Stimulated activated CD4-positive, alpha-beta T cell treated with anti-CD3 and anti-CD28 coated beads, Interleukin-4, amount 100 ng/mL, for 24 hours (primary cell): ENCODE measurements at regions not wholly inside any gene's neighbourhood (a gene's known extent, or its start where the extent isn't known, plus 50 kb on each side); places are given as distances from the start of the nearest gene placed in this dataset.

ENCODE experiments used
- DNase-seq: peaks from one replicate; pipeline ENCODE4 v3.0.0-alpha.2; 2020

DNA sequence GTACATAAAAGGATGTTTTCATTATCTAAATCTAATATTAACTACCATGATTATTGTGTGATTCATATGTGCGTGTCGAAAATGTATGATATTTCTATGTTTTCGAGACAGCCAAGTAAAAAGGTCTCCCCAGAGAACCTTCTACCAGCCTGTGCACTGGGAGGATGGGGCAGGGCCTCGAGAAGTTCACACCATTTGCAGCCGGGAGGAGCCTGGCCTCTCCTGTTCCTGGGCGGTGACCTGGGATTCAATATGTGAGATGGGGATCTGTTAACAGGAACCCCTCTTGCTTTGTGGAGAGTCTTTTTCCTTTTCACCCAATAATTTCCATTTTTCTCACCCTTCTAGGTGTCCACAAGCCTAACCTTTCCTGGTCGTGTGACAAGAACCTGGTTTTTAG is 189.3 kb downstream of the IPO8 start:
- no peak for DNase-seq

DNA sequence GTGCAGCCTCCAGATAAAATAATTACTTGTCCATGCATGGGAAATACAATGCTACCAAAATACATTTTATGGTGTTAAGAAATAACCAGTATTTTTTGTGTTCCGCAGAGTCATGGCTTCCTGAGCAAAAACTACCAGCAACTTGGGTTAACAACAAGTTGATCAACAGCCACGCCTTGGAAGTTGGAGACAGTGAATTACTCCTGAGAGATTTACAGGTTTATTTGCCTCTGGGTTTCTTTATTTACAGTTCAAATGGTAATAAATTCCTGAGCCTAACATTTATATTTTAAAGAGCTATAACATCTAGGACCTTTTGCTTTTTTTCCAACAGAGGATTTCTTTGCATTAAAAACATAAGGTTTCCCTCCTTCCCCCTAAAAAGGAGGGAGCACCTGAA is 194.0 kb downstream of the IPO8 start:
- no peak for DNase-seq

DNA sequence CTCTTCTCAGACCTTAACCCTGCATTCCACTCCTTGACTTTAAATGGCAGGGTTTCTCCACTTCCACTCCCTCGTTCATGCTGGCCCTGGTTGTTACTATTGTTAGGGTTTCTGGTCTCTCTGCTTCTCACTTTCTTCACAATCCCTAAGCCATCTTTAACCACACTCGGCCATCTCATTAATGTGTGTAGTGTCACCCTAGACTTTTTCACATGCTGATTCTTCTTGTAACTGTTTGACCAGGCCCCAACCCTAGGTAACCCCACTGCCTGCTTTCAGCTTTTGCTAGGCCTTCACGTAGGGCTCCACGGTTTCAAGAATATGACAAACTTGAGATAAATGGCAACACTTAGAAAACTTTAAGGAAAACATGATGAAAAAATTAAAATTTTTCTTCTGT is 195.1 kb downstream of the IPO8 start:
- DNase-seq, result no peak

DNA sequence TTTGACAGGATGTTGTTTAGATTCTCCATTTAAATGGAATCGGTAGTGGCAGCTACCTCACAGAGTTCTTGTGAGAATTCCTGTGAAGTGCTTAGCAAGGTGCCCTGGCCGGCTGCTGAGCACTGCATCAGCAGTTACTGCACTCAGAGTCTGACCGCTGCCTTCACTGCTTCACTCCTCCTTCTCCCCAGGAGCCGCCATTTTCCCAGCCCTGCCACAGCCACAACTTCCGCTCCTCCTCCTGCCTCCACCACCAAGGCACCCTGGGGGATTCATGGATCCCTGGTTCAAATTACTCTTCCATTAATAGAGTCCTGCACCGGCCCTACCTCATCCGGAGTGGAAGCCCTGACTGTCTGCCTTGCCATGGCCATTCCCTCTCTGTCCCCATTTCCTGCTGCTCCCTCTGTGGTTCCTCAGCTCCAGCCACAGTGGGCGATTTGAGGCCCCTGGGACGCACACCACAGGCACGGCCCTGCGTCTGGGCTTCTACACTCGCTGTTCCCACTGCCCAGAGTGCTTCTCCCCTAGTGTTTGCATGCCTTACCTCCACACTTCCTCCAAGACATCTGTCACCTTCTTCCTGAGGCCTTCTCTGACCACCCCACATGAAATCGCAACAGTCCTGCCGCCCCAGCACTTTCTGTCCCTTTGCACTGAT is 210.3 kb downstream of the IPO8 start:
- DNase-seq, result no peak

GRCh38 chr12:30484658-30485057 is 211.0 kb downstream of the IPO8 start:
- DNase-seq, result no peak

- DNase-seq, result no peak
Measured at GRCh38 chr12:30482650-30483049, 213.0 kb downstream of the IPO8 start.

DNA sequence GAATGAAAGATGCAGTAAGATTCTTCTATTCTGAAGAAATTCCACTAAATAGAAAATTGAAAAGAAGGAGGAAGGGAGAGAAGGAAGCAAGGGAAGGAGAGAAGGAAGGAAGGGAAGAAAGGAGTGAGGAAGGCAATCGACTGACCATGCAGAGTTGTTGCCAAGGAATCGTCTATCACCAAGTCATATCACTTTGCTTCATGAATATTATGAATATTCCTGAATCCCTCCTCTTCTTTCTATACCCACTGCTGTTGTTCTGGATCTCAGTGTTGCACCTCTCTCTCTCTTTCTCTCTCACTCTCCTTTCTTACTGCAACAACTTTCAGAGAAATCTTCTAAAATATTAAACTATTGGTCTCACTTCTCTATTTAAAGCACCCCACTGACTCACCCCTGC is 222.4 kb downstream of the IPO8 start:
- DNase-seq, result no peak

DNA sequence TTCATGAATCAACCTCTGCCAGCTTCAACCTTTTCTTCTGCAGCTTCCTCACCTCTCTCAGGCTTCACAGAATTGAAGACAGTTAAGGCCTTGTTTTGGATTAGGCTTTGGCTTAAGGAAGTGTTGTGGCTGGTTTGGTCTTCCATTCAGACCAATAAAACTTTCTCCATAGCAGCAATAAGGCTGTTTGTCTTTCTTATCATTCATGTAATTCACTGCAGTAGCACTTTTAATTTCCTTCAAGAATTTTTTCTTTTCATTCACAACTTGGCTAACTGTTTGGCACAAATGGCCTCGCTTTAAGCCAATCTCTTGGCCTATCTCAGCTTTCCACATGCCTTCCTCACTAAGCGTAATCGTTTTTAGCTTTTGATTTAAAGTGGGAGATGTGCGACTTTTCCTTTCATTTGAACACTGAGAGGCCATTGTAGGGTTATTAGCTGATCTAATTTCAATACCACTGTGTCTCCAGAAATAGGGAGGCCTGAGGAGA is 229.5 kb downstream of the IPO8 start:
- no peak for DNase-seq

- no peak for DNase-seq
Measured at GRCh38 chr12:30463636-30464035, 232.0 kb downstream of the IPO8 start.

GRCh38 chr12:30462249-30462648 is 233.4 kb downstream of the IPO8 start:
- no peak for DNase-seq

DNA sequence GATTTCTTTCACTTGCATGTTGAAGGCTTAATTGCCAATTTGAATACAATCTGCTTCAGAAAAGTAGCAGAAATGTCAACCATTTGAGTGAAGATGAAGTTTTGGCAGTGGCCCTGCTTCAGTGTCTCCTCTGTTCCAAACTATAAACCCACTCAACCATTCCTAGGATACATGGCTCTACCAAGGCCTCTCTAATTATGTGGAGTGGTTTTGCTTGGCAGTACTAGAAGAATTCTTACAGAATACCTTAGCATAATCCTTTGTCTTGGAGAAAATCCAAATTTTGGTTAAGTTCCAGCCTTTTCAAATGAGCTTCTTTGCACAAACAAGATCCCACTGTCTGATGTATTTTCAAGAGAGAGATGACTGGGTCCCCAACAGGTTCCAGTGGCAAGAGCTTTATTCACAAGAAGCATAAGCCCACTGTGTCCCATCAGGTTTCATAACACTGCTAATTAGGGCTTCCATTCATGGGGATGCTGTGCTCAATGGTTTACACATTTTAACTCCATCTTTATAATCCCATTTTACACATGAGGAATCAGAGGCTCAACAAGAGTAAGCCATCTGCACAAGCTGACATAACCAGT is 234.5 kb downstream of the IPO8 start:
- no peak for DNase-seq

GRCh38 chr12:30458453-30458852 is 237.2 kb downstream of the IPO8 start:
- DNase-seq, result no peak

- DNase-seq, result no peak
Measured at GRCh38 chr12:30457621-30458289, 237.9 kb downstream of the IPO8 start.

DNA sequence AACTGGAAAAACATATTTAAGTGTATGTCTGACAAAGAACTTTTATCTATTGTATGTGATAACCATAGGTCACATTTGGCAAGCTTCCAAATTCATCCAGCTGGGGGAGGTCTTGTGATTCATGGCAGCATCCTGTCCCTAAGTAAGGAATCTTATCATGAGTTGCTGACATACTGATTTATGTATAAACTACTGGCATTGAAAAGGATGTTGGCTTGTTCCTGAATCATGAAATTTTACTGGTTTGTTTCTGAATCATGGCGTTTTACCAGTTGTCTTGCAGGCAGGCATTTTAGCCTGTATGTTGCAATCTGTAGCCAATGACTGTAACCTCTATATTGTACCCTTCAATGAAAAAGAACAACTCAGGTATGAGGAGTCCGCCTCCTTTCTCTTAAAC is 244.8 kb downstream of the IPO8 start:
- DNase-seq, result no peak

- no peak for DNase-seq
Measured at GRCh38 chr12:30450226-30450625, 245.4 kb downstream of the IPO8 start.

GRCh38 chr12:30448038-30448437 is 247.6 kb downstream of the IPO8 start:
- DNase-seq, result no peak

GRCh38 chr12:30447061-30447750 is 248.5 kb downstream of the IPO8 start:
- DNase-seq, result no peak

DNA sequence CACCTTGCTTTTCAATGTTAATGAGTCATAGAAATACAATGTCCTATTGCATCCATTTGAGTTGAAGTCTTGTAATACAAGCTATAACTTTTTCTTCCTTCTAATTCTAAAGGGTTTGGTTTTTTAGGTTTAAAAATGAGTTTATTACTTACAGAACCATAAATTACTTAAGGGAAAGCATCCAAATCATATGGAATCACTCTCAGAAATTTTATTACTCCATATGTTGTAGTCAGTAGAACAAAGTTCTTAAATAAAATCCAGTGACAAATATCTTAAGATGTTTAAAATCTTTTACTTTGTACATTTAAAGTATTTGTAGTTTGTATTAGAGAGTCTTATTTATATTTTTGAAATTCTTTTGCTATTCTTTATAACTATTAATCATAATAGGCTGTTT is 253.2 kb downstream of the IPO8 start:
- no peak for DNase-seq

DNA sequence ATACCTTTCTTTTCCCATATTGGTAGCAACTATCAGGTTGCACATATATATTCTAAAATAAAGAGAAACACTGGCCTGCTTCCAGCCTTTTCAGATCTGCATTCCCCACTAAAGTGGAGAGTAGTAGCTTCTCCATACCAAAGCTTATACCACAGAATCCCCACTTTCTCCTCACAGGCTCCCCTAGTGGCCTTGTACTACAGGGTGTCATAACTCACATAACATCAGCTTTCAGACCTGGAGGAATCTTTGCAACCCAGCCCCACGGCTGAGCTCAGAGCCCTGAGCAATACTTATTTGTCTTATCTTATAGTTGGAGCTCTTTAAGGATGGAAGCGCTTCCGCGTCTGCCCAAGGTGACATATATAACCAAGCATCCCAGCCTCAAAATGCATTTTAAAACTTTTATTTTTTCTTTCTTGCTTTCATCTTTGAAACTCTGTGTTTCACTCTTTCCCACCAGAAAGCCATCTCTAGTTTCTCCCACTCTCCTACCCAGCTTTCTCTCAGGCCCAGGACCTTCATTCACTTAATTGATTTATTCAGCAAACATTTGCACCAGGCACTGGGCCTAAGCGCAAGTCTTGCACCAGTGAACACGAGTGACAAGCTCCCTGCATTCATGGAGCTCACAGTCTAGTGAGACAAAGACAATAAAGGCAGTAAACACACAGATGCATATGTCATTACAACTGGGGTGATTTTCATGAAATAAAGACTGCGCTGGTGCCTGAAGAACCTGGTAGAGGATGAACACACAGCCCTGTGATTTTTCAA is 254.7 kb downstream of the IPO8 start:
- no peak for DNase-seq

GRCh38 chr12:30439201-30439600 is 256.5 kb downstream of the IPO8 start:
- DNase-seq, result no peak

DNA sequence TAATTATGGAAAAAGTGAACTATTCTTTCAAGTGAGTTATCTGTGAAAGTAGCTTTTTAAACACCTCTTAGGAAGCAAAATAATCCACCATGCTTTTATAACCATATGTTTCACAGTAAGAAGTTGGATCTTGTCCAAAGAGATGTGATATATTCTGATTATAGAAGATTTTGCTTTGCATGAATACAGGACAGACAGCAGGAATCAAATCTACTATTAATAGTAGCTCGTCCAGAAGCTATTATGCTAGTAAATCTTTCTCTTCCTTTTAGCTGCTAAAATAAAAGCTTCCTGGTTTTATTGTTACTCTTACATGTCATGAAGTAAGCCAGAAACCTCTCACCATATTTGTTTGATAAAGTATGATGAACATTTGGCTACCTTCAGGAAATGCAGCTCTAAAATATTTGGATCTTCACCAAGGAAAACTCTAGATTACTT is 257.0 kb downstream of the IPO8 start:
- DNase-seq, result no peak

DNA sequence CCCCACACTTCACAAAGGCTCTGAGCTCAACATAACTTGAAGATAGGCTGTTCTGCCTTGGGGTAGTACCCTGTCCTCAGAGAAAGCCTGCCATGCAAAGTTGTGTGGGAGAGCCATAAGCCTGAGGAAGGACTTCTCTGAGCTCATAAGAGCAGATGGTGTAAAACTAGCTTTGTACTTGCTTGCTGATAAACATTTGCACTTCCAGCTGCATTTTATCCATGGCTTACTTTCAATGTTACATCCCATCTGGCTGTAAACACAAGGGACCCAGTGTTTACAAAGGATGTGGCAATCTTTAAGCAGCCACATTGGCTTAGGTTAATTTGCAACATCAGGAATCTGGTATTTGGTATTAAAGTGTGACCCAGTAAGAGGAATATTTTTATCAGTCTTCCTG is 258.1 kb downstream of the IPO8 start:
- DNase-seq, result no peak

DNA sequence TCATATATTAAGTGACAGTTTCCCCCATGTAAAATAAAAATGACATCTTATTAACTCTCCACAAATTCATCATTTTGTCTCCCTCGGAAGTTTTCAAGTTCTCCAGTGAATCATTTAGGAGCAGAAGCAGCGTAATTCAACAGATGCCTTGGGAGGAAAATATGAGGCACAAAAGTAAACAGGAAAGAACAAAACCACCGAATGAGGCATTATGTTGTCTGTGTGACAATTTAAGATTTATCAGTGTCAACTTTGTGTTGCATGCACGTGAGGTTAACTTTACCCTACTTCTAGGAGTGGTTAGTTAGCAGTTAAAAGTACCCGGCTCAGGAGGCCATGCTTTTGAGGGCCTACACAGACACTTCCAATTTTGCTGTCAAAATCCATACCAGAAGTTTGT is 258.6 kb downstream of the IPO8 start:
- no peak for DNase-seq
